NOMO-1 (cell line): ENCODE measurements at regions not wholly inside any gene's neighbourhood (a gene's known extent, or its start where the extent isn't known, plus 50 kb on each side); places are given as distances from the start of the nearest gene placed in this dataset.
A peak's percentile ranks its signal among the peaks of the same experiment; 100 is the strongest.

Source experiments
- DNase-seq, 2 experiments: peaks; one replicate each; lab custom pipeline; 2025; ENCODE audit not compliant: unreplicated experiment in 2 of 2; lab: John Stamatoyannopoulos, UW

DNA sequence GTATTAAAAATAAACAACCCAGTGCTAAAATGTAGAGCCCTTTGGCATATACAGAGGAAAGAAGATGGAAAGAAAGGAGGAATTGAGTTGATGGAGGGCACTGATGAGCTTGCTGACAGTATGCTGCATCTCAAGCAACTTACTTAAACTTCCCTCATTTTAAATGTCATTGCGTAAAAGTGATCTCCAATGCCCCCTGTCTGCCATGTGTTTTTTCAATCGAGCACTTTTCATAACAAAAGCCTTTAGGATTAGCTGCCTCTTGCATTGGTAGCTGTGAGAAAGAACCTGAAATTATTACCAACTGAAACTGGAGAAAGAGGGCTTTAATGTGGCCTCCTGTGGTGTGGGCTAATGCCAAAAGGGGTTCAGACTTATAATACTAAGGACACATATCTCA, 541.6 kb downstream of the SUCLA2 start:
- peak in 1 of 2 experiments; percentile 48 for DNase-seq

DNA sequence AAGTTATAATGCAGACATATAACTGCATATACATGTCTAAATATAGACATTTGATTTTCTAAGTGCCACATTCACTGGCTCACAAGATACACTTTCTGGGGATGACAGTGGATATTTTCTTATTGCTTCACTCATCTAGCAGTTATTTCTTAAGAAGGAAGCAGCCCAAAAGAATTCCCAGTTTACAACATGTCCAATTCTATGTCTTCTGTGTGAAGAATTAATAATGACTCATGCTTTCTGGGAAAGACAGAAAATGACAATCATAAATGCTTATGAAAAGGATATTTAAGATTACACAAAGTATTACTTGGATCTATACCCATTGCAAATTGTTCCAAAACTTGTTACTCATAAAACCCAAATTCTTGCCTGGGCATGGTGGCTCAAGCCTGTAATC, 543.4 kb downstream of the SUCLA2 start:
- no peak for DNase-seq

DNA sequence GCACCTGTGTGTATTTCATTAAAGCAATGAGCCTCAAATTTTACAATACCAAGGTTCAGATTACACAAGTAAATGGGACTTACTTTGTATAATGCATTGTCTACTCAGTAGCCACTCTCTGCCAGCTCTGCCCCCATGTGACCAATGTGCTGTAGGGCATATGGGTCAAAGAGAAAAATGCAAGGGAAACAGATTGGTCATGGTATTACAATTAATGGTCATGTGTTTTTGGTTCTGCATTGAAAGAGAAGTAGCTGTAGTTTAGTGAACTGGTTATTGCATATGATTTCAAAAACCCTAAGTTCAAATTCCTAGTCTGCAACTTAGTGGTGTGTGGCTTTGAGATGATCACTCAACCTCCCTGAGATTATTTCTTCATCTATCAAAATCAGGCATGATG, 545.4 kb downstream of the SUCLA2 start:
- no peak for DNase-seq

DNA sequence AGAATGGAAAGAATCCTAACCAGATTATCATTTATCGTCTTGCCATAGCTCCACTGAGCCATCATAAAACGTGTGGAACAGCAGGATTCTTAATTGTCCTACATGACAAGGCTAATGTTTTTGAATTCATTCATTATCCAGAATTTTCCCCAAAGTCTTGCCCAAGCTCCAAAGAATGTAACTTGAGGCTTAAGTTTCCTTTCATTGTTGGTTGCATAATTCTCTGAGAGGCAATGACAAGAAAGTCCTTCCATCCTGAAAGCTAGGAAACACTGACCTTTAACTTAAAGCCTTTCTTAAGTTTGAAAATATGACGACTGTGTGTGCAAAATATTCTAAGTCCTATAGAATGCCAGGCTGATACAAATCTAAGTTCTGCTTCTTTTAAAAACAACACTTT, 546.1 kb downstream of the SUCLA2 start:
- DNase-seq = no peak

DNA sequence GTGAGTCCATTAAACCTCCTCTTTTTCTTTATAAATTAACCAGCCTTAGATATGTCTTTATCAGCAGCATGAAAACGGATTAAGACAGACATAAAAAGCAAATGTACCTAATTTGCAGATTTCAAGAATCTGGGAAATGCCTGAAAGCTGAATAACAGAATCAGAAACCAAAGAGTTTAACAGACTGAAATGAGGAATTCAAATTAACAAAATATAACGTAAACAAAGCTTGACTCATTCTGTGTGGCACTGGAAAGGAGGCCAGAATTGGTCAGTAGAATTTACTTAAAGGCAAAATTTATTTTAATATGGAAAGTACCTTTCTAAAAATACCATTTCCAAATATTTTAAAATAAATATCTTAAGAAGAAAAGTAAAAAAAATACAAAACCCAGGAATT, 540.6 kb upstream of the HTR2A start:
- DNase-seq = no peak

DNA sequence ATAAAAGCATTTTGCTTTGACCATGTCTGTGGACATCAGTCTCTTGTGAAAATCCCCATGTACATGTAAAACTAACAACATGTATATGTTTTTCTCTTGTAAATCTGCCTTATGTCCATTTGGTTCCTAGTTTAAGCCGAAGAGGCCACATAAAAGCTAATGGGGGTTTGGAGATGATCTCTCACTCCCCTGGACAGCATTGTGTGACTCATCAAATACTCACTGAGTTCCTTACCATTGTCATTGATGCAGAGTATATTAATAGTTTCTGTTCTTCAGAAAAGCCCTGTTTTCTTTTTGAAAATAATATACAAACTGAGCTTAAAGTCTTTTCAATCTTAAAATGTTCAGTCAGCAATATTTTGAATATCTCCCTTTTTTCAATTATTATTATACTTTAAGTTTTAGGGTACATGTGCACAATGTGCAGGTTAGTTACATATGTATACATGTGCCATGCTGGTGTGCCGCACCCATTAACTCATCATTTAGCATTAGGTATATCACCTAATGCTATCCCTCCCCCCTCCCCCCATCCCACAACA, 536.7 kb upstream of the HTR2A start:
- no peak for DNase-seq

DNA sequence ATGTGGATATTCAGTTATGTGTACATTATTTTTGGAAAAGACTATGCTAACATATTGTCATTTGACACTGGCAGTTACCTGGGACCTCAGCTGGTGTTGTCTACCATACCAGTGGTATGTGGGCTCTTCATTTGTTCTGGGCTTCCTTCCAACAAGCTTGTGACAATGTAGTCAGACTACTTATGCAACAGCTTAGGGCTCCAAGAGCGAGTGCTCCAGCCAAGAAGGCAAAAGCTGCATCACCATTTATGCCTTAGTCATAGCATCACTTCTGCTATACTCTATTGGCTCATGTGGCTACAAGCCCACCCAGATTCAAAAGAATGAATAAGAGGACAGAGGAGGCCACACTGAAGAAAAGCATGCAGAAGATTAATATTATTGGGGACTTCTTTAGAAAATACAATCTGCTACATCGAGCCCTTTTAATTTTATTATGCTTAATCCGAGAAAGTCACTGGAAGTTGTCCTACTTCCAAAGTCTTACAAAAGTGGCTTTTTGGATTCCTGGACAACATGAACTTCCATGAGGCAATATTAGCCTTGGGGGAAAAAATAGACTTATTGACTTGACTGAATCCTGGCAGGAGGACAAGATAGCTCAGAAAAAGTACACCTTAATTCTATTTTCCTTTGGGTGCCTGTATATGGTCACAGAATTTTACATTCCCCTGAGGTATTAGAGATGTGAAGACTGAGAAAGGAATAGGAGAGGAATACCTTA, 529.4 kb upstream of the HTR2A start:
- no peak for DNase-seq

DNA sequence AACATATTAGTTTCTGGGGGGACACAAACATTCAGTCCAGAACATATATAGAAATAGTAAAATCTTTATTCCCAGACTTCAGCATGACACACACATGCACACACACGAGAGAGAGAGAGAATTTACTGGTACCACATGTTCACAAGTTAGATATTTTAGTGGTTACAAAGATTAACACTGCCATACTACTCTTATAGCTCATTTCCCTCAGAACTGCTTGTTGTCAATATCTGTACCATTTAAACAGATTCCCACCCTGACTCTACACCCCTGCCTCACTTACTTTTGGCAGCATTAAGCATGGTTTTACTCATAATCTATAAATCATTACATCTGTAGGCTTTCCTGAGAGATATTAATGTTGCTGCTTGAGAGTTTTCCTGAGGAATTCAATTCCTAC, 524.7 kb upstream of the HTR2A start:
- no peak for DNase-seq

DNA sequence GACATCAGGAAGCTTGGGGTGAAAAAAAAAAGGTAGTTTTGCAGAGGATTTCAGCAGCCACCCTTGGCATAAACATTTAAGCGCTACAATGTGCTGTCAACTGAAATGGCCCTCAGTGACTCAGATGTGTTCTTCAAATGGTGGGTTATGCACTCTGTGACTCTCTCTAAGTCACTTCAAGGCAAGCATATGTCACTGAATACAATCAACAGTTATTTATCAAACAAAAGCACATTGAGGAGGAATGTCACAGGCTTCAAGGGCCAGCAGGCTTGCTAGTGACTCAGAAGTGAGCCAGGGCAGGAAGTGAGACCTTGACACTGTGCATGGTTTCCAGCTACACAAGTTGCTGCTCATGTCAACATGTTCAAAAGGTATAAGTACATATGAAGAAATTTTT, 523.7 kb upstream of the HTR2A start:
- no peak for DNase-seq

DNA sequence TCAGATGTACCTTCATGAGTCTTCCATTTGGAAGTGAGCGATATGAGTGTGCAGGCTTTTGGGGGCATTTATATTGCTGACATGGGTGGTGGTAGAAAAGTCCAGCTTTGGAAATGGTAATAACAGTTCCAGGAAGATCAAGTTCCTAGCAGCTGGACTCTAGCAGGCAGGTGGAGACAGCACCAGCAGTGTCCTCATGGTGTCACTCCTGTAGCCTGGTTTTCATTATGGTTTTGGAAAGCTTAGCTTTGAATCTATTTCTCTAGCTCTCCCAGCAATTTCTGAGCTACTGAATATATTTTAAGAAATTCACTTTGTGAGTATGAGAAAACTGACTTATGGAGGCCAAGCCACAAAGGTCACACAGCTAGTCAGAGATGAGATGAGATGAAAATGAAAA, 523.2 kb upstream of the HTR2A start:
- no peak for DNase-seq

DNA sequence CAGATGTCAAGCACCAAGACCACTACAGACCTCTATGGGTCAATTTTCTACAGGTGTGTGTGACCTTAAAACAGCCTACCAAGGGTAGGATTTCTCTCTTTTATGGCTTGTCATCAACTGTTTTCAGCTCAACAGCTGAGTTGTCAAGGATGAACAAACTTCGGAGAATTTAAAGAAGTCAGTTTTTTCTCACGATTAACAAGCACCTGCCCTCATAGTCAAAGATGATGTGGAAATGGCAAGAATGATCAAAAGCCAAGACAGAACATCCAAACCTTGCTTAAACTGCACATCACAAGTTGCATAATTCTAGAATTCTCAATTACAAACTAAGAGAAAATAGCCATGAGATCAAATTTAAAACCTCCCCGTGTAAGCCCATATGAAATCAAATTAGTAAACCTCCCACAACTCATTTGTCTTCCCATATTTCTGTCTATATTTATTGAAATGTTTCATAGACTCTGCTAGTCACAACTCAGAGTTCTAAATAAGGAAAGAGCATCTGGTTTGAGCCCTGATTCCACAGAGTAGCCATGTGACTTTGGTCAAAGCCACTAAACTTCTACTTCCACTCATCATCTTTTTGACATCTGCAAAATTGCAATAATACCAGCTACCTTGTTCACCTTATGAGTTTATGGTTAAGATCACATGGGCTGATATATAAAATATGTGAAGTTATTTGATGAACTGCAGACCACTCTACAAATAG, 521.5 kb upstream of the HTR2A start:
- DNase-seq = no peak

DNA sequence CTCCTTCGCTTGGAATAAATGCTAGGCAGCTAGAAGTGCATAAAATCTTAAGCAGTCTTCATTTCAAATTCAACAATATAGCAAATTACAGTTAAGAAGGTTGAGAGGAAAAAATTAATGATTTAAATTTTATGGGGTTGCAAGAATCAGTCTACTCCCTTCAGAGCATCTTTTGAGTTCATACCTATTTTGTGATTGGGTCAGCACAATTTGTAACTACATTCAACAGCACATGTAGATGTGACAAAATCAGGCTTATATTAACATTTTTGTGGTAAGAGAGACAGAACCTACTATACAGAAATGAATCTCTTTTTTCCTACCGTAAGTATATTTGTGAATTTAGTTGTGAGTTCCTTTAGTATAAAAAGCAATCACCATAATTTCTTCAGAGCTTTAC, 520.6 kb upstream of the HTR2A start:
- DNase-seq = no peak

DNA sequence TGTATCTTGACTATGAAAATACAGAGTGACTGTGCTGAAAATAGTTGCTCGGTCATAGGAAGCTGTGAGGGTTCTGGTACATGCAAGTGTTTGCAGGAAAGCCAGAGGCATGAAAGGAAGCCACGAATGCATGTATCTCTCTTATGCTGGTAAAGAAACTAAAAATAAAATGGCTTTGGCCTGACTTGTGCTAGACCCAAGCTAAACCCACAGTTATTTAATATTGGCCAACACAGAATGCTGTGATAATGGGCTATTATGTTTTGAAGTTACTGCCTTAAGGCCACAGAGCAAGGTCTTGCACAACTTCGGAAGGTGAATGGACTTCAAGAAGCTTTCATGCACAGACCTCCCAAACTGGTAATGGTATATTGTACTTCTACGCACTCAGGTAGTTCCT, 518.2 kb upstream of the HTR2A start:
- no peak for DNase-seq

DNA sequence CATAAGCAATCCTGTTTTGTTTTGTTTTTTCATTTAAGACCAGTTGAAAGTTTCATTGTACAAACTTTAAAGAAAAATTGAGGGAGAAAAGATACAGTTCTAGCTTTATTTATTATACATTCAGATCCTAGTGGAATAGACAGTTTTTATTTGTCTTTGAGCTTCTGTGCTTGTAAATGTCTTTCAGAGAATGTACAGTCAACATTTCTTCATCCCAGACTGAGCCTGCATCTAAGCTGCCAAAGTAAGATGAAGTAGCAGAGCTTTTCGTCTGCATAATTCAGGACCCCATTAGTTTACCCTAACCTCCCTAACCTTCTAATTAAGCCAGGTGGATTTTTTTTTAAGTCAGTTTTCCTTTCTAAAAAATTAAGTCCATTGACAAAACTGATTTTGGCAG, 516.7 kb upstream of the HTR2A start:
- DNase-seq = no peak

DNA sequence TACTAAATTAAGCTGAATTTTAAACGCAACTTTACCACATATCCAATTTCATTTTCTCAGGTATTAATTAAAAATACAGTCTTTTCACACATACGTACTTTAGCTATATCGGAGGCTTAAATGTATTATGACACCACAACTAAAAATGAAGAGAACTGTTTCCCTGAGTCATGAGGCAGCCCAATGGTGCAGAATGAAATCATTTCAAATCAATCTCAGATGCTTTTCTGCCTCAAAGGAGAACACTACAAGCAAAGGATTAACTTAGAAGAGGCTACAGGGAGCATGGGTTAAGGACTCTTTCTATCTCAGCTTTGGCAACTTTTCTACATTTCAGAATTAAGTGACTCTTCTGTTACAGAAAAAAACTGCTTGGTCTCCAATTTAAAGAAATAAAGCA, 516.3 kb upstream of the HTR2A start:
- DNase-seq = no peak

DNA sequence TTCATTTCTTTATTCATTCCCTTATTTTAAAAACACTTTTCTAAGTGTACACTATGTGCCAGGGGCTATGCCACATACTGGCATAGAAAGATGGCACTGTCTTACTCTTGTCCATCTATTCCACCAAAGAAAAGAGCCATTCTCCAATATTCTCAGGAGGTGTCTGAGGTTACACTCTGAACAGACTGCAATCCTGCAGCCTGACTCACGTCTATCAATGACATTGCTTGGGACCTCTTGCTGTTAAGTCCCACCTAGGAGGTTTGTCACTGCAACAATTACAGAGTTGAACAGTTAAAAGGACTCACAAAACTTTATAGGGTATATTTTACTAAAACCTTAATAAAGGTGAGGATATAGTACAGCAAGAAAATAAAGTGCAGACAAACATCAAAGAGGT, 512.9 kb upstream of the HTR2A start:
- DNase-seq = no peak

DNA sequence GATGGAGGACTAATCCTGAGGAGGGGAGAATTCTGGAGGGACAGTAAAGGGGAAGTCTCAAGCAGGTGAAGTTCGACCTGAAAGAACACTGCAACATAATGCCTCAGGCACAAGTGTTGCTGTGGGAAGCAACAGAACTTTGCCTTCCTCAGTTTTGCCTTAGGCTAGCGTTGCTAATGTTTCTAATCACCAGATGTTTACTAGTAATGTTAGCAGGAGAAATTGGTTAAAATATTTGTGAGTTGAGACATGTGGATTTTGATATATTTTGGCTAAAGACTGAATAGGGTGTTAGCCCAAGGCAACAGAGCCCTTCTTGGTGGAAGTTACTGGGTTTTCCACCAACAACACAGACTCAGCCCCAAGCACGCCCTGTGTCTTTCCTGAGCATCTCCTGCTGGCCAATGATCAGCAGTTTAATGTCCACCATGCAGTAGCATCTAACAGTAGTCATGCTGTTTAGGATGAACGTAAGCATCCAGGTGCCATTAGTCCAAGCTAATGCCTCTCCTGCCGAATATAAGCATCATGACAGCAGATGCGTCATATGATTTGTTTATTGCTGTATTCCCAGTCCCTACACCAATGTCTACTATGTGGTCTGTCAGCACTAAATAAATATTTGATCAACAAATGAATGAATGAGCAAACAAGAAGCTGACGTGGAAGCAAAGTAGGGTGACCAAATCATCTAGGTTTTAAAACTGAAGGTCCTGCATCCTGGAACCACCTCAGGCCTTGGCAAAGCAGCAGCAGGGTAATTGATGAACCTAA, 511.9 kb upstream of the HTR2A start:
- no peak for DNase-seq

DNA sequence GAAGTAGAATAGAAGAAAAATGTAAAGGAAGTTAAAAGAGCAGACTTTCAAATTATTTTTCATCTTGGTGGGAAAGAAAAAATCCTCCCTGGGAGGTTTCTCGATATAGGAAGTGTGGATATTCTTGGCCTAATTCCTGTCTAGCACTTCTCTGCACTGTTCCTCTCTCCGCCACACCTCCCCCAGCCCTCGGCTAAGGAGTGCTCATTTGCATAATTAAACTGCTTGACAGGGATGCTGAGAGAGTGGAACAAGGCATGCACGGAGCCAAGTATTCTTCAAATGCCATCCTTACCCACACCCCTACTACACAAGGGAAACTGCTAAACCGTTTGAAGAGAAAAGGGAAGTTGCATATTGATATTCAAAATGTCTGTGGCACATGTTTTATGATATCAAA, 511.0 kb upstream of the HTR2A start:
- DNase-seq = no peak

DNA sequence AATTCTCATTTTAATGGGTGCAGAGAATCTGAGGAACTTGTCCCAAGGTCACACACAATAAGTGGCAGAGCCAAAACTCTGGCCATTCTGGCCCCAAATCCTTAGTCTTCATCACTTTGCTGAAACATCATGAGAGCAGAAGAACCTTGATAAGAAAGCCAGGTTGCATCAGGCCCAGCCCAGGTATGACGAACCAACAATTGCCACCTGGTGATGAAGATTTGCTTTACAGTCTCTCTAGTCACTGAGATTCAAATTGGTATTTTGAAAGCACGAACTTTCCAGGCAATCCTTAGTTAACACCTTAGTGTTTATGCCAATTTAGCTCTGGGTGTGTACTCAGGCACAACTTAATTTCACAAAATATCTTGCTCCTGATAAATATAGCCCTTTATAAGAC, 502.7 kb upstream of the HTR2A start:
- no peak for DNase-seq

DNA sequence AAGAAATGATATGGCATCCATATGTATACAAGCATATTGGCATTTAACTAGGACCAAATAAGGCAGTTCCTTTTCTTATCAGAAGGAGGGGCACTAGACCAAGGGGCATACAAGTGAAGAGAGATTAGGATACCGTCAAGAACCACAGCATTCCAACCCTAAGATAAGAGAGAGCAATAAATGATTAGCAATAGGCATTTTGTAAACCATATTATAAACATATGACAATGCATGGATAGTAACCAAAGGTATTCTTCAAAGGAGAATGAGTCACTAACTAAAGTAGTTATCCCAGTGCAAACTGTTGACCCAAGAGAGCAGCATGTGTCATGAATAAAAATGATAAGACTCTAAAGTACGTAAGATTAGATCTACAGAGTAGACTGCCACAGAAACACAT, 500.9 kb upstream of the HTR2A start:
- DNase-seq = no peak

DNA sequence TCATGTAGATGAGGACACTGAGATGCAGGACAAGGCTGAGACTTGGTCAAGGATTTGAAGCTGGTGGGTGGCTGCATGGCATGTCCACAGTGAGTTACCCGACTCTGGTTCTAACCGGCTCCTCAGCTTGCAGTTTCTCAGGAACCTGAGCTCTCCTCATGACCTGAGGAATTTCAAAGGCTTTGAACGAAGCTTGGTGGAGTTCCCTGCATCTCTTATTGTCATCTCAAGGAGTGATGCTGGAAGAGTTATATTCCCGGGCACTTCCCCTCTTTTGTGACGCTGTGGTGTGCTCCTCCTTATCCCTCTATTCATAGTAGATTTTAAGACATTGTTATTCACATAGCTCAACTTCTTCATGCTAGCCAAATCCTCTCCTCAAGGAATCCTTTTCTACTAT, 500.1 kb upstream of the HTR2A start:
- no peak for DNase-seq

DNA sequence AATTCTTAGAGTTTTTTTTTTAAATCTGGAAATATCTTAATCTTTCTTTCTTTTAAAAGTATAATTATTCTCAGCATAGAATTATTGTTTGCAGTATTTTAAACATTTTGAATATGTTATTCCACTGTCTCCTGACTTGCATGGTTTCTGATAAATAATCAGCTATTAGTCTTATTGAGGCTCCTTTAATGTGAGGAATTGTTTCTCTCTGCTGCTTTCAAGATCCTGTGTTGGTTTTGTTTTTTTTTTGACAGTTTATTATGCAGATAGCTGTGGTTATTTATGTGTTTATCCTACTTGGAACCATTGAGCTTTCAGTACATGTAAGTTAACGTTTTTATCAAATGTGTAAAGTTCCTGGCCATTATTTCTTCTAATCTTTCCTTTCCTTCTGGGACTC, 477.9 kb upstream of the HTR2A start:
- DNase-seq = no peak
